Thyroid gland (tissue), 4 donors: ENCODE measurements at regions not wholly inside any gene's neighbourhood (a gene's known extent, or its start where the extent isn't known, plus 50 kb on each side); places are given as distances from the start of the nearest gene placed in this dataset.

Source experiments
- DNase-seq, 2 donors: peaks; one replicate each; pipeline ENCODE4 v3.0.0-alpha.2; 2019
- H3K27ac ChIP-seq, 3 donors: fragments of 200-600 bp; sonication (generic); 1 replicate in 2 of 3; 2 replicates in 1 of 3; pipeline ENCODE4 v1.5.1; 2016 to 2019; ENCODE audit warnings: mild to moderate bottlenecking in 1 of 3, moderate library complexity in 1 of 3
- H3K27me3 ChIP-seq: fragments of 200-600 bp; sonication (generic); one replicate; pipeline ENCODE4 v1.5.1; 2019
- H3K36me3 ChIP-seq, 2 donors: fragments of 200-600 bp; sonication (generic); one replicate each; pipeline ENCODE4 v1.5.1; 2016 to 2019
- H3K4me1 ChIP-seq, 2 donors: fragments of 200-600 bp; sonication (generic); one replicate each; pipeline ENCODE4 v1.5.1; 2017 to 2019
- H3K4me3 ChIP-seq, 3 donors: fragments of 200-600 bp; sonication (generic); replicated peaks in 1 of 3; 1 replicate in 2 of 3; 2 replicates in 1 of 3; pipeline ENCODE4 v1.5.1; 2016; ENCODE audit warnings: mild to moderate bottlenecking in 1 of 3
- H3K9me3 ChIP-seq: fragments of 200-600 bp; sonication (generic); one replicate; pipeline ENCODE4 v1.5.1; 2017
- CTCF ChIP-seq, 6 experiments: fragments of 200-600 bp in 3 of 6; fragments of 450-650 bp in 3 of 6; sonication (generic) in 3 of 6; IDR thresholded peaks; one replicate each; pipeline ENCODE4 v1.5.1; 2016 to 2019; ENCODE audit warnings: antibody characterized with exemption in 6 of 6, mild to moderate bottlenecking in 2 of 6, inconsistent platforms in 1 of 6, moderate library complexity in 1 of 6
- POLR2A ChIP-seq, 2 donors: fragments of 450-650 bp; IDR thresholded peaks; one replicate each; pipeline ENCODE4 v1.6.1; 2017; ENCODE audit warnings: antibody characterized with exemption in 2 of 2, mild to moderate bottlenecking in 2 of 2, moderate library complexity in 1 of 2
- WGBS, 2 donors: methylation state at CpG; one replicate each; pipeline ENCODE4 v1.1.5; 2017; 5-methylcytosine and 5-hydroxymethylcytosine counted together
- intact Hi-C: fragments of 100-400 bp; cut with DNase I; formaldehyde crosslinking; loops from one replicate; pipeline ENCODE4 v1.15.1; 2023

- Histone ChIP-seq H3K27ac (no peak overlapping the region), H3K4me3 (no peak overlapping the region), H3K9me3 (no peaks in the 10 kb centered on the region), H3K27me3 (no peaks in the 10 kb centered on the region), H3K36me3 (no peaks in the 10 kb centered on the region), H3K4me1 (no peaks in the 10 kb centered on the region)
- no peak for DNase-seq
- TF ChIP-seq CTCF (IDR thresholded peaks at IDR 0.05) (no peak), POLR2A (IDR thresholded peaks at IDR 0.05) (no peak)
- intact Hi-C loops, result no loop called here
- 56 to 62% methylated on average over 12 of the region's 12 CpGs for WGBS, 2 donors
These were observed 134.0 kb upstream of the PODXL start for GRCh38 chr7:131690441-131690840.

- H3K36me3 ChIP-seq, result no peaks in the 10 kb centered on the region
- WGBS, 2 donors, result 75 to 84% methylated on average over 18 to 19 of the region's 19 CpGs
- no peak for DNase-seq
- no peak overlapping the region for H3K27ac ChIP-seq
- no peaks in the 10 kb centered on the region for H3K9me3 ChIP-seq
- H3K4me3 ChIP-seq, result no peak overlapping the region
- TF ChIP-seq CTCF (IDR thresholded peaks at IDR 0.05), result no peak
- no peak for TF ChIP-seq POLR2A (IDR thresholded peaks at IDR 0.05)
- H3K4me1 ChIP-seq, result no peaks in the 10 kb centered on the region
- H3K27me3 ChIP-seq, result no peaks in the 10 kb centered on the region
- intact Hi-C loops, result no loop called here
These were observed 133.3 kb upstream of the PODXL start for GRCh38 chr7:131689662-131690234.

- Histone ChIP-seq H3K9me3 (no peaks in the 10 kb centered on the region), H3K27ac (no peak overlapping the region), H3K27me3 (no peaks in the 10 kb centered on the region), H3K4me3 (no peak overlapping the region), H3K4me1 (no peaks in the 10 kb centered on the region), H3K36me3 (no peaks in the 10 kb centered on the region)
- WGBS, 2 donors, result 63 to 65% methylated on average over 11 to 12 of the region's 12 CpGs
- intact Hi-C loops, result no loop called here
- TF ChIP-seq CTCF (IDR thresholded peaks at IDR 0.05) (peak; percentile 79 to 92 (median 84)), POLR2A (IDR thresholded peaks at IDR 0.05) (no peak)
- peak; percentile 50 to 65 for DNase-seq
These were observed 132.6 kb upstream of the PODXL start for GRCh38 chr7:131688738-131689661.

DNA sequence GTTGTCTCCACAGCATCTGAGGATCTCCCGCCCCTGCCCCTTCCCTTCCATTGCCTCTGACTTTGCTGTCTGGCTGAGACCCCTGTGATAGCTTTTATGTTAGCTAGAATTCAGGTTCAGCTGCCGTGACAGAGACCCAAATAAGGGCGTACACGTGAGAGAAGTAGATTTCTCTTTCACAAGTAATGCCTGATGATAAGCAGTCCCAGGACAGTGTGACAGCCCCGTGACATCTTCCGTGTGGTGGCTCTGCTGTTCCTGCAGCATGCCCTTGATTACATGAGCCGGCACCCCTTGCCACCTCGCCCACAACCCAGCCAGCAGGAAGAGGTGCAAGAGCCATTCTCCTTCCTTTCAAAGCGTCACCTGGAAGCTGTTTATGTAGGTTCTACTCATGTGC, 130.9 kb upstream of the PODXL start:
- no peak for TF ChIP-seq POLR2A (IDR thresholded peaks at IDR 0.05)
- TF ChIP-seq CTCF (IDR thresholded peaks at IDR 0.05), result no peak
- WGBS, 2 donors, result 78 to 80% methylated on average over 9 of the region's 9 CpGs
- intact Hi-C loops, result no loop called here
- DNase-seq, result no peak
- no peak overlapping the region for H3K4me3 ChIP-seq
- no peaks in the 10 kb centered on the region for H3K9me3 ChIP-seq
- H3K4me1 ChIP-seq, result no peaks in the 10 kb centered on the region
- H3K27ac ChIP-seq, result no peak overlapping the region
- H3K36me3 ChIP-seq, result no peaks in the 10 kb centered on the region
- no peaks in the 10 kb centered on the region for H3K27me3 ChIP-seq

DNA sequence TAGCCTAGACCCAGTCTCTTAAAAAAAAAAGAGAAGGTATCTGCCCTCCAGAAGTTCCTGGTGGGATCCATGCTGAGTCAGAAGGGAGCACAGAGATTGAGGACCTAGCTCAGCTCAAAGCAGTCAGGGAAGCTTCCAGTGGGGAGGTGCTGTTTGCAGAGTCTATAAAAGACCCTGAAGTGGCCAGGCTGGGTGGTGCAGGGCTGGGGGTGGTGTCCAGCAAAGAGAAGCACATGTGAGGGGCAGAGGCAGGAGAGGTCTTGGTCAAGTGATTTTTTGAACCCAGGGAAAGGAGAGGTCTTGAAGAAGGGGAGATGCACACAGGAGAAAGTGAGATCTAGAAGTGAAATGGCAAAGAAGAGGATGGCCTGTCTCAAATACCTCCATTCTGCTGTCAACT, 130.4 kb upstream of the PODXL start:
- Histone ChIP-seq H3K4me3 (no peak overlapping the region), H3K27ac (no peak overlapping the region), H3K4me1 (no peaks in the 10 kb centered on the region), H3K27me3 (no peaks in the 10 kb centered on the region), H3K36me3 (no peaks in the 10 kb centered on the region), H3K9me3 (no peaks in the 10 kb centered on the region)
- no peak for DNase-seq
- intact Hi-C loops, result no loop called here
- no peak for TF ChIP-seq POLR2A (IDR thresholded peaks at IDR 0.05)
- TF ChIP-seq CTCF (IDR thresholded peaks at IDR 0.05), result no peak
